IMR-90 (cell line): ENCODE measurements at regions not wholly inside any gene's neighbourhood (a gene's known extent, or its start where the extent isn't known, plus 50 kb on each side); places are given as distances from the start of the nearest gene placed in this dataset.

Source experiments
- ATAC-seq: fragments of 200-7000 bp; cut with Tn5 transposase; 2 replicates; pipeline ENCODE4 v1.9.1; 2020; ENCODE audit warnings: low read depth, mild to moderate bottlenecking, moderate library complexity
- BruUV-seq: library from RNA; stranded (reverse); fragments of 400-500 nt; replicated peaks from 2 replicates; lab custom pipeline; 2021; lab: Mats Ljungman, UMichigan
- CTCF ChIA-PET: fragments of 300-600 bp; formaldehyde crosslinking; extraction: SDS; loops from one replicate; lab custom pipeline; 2021; ENCODE audit warnings: antibody characterized with exemption; lab: Yijun Ruan, JAX
- POLR2A ChIA-PET: fragments of 300-600 bp; sonication (Branson Sonifier 250); formaldehyde crosslinking; loops from one replicate; lab custom pipeline; 2022; ENCODE audit warnings: antibody characterized with exemption; ENCODE audit not compliant: unreplicated experiment; lab: Charles Lee
- DNase-seq: peaks from one replicate; pipeline ENCODE4 v3.0.0; 2013
- H2AFZ ChIP-seq: replicated peaks from 2 replicates; pipeline ENCODE3; 2013; ENCODE audit warnings: low read length, mild to moderate bottlenecking; ENCODE audit not compliant: poor library complexity
- H2AK5ac ChIP-seq: 2 replicates; pipeline ENCODE4 v1.6.1; 2013; ENCODE audit warnings: low read depth, low read length, inconsistent platforms
- H2AK9ac ChIP-seq: replicated peaks from 2 replicates; pipeline ENCODE3; 2013; ENCODE audit warnings: mild to moderate bottlenecking, low read depth, low read length, moderate library complexity; ENCODE audit not compliant: poor library complexity
- H2BK120ac ChIP-seq: 2 replicates; pipeline ENCODE4 v1.6.1; 2013; ENCODE audit warnings: low read depth, low read length, inconsistent platforms
- H2BK15ac ChIP-seq: 3 replicates; pipeline ENCODE4 v1.6.1; 2013; ENCODE audit warnings: low read depth, low read length, inconsistent platforms
- H2BK20ac ChIP-seq: 2 replicates; pipeline ENCODE4 v1.6.1; 2013; ENCODE audit warnings: low read depth, mild to moderate bottlenecking, inconsistent platforms, low read length, moderate library complexity
- H2BK5ac ChIP-seq: 2 replicates; pipeline ENCODE4 v1.6.1; 2013; ENCODE audit warnings: mild to moderate bottlenecking, low read depth, low read length, inconsistent platforms; ENCODE audit not compliant: poor library complexity, severe bottlenecking
- H3K14ac ChIP-seq: replicated peaks from 2 replicates; pipeline ENCODE4 v1.6.1; 2013; ENCODE audit warnings: low read depth, low read length, inconsistent platforms
- H3K18ac ChIP-seq: 2 replicates; pipeline ENCODE4 v1.6.1; 2013; ENCODE audit warnings: low read depth, low read length, control low read depth
- H3K23ac ChIP-seq: 2 replicates; pipeline ENCODE4 v1.6.1; 2013; ENCODE audit warnings: low read depth, low read length, inconsistent platforms
- H3K27ac ChIP-seq: 2 replicates; pipeline ENCODE4 v1.5.1; 2013; ENCODE audit warnings: mild to moderate bottlenecking, control low read depth, low read length; ENCODE audit not compliant: insufficient read depth
- H3K27me3 ChIP-seq: 2 replicates; pipeline ENCODE4 v1.6.1; 2013; ENCODE audit warnings: low read length; ENCODE audit not compliant: control insufficient read depth, insufficient read depth
- H3K36me3 ChIP-seq: 2 replicates; pipeline ENCODE4 v1.6.1; 2013; ENCODE audit warnings: low read length, mixed read lengths; ENCODE audit not compliant: control insufficient read depth, insufficient read depth
- H3K4ac ChIP-seq: 2 replicates; pipeline ENCODE4 v1.6.1; 2013; ENCODE audit warnings: low read depth, low read length, inconsistent platforms
- H3K4me1 ChIP-seq: 2 replicates; pipeline ENCODE4 v1.6.1; 2013; ENCODE audit warnings: low read length, mixed read lengths; ENCODE audit not compliant: control insufficient read depth, insufficient read depth
- H3K4me2 ChIP-seq: 2 replicates; pipeline ENCODE4 v1.6.1; 2013; ENCODE audit warnings: low read depth, mild to moderate bottlenecking, control low read depth, low read length, moderate library complexity
- H3K4me3 ChIP-seq: 2 replicates; pipeline ENCODE4 v1.5.1; 2013; ENCODE audit warnings: low read depth, mild to moderate bottlenecking, control low read depth, low read length, moderate library complexity; ENCODE audit not compliant: insufficient read depth
- H3K56ac ChIP-seq: 2 replicates; pipeline ENCODE4 v1.6.1; 2013; ENCODE audit warnings: low read length, inconsistent platforms; ENCODE audit not compliant: insufficient read depth; ENCODE audit errors: extremely low read depth
- H3K79me1 ChIP-seq, 2 experiments: 2 replicates each; pipeline ENCODE4 v1.6.1; 2013; ENCODE audit warnings: low read length in 2 of 2, inconsistent platforms in 1 of 2, low read depth in 1 of 2
- H3K9ac ChIP-seq: 2 replicates; pipeline ENCODE4 v1.6.1; 2013; ENCODE audit warnings: low read depth, low read length, control low read depth
- H3K9me1 ChIP-seq: 2 replicates; pipeline ENCODE4 v1.6.1; 2013; ENCODE audit warnings: low read length, inconsistent platforms; ENCODE audit not compliant: insufficient read depth
- H3K9me3 ChIP-seq: 2 replicates; pipeline ENCODE4 v1.6.1; 2013; ENCODE audit warnings: low read length; ENCODE audit not compliant: control insufficient read depth, insufficient read depth
- H4K20me1 ChIP-seq: 2 replicates; pipeline ENCODE4 v1.6.1; 2013; ENCODE audit warnings: low read length, inconsistent platforms; ENCODE audit not compliant: insufficient read depth
- H4K5ac ChIP-seq: 2 replicates; pipeline ENCODE4 v1.6.1; 2013; ENCODE audit warnings: mild to moderate bottlenecking, low read depth, low read length, control low read depth
- H4K8ac ChIP-seq, 2 experiments: 2 replicates each; pipeline ENCODE4 v1.6.1; 2013; ENCODE audit warnings: low read depth in 2 of 2, low read length in 2 of 2, control low read depth in 1 of 2, inconsistent platforms in 1 of 2
- H4K91ac ChIP-seq: 2 replicates; pipeline ENCODE4 v1.6.1; 2013; ENCODE audit warnings: low read depth, low read length, inconsistent platforms; ENCODE audit not compliant: insufficient read depth
- BHLHE40 ChIP-seq: fragments of 150-350 bp; IDR thresholded peaks from 2 replicates; pipeline ENCODE4 v1.6.1; 2016; ENCODE audit warnings: mild to moderate bottlenecking, low read depth, low read length
- CEBPB ChIP-seq: IDR thresholded peaks from 2 replicates; pipeline ENCODE4 v1.6.1; 2012; ENCODE audit warnings: low read depth, low read length, improper control_type of control experiment
- CHD1 ChIP-seq: IDR thresholded peaks from 2 replicates; pipeline ENCODE4 v1.6.1; 2012; ENCODE audit warnings: low read depth, low read length, improper control_type of control experiment
- FOS ChIP-seq: fragments of 150-350 bp; IDR thresholded peaks from 2 replicates; pipeline ENCODE4 v1.6.1; 2016; ENCODE audit warnings: low read depth, low read length
- MAFK ChIP-seq: IDR thresholded peaks from 2 replicates; pipeline ENCODE4 v1.6.1; 2012; ENCODE audit warnings: low read depth, low read length, improper control_type of control experiment
- MAZ ChIP-seq: IDR thresholded peaks from 2 replicates; pipeline ENCODE4 v1.6.1; 2012; ENCODE audit warnings: low read depth, mild to moderate bottlenecking, low read length, improper control_type of control experiment, moderate library complexity, borderline replicate concordance
- MXI1 ChIP-seq: IDR thresholded peaks from 2 replicates; pipeline ENCODE4 v1.6.1; 2012; ENCODE audit warnings: low read depth, mild to moderate bottlenecking, low read length, moderate library complexity, borderline replicate concordance
- NFE2L2 ChIP-seq: fragments of 150-350 bp; IDR thresholded peaks from 2 replicates; pipeline ENCODE4 v1.6.1; 2016; ENCODE audit warnings: low read depth, mild to moderate bottlenecking, low read length
- POLR2A ChIP-seq: IDR thresholded peaks from 2 replicates; pipeline ENCODE4 v1.6.1; 2012; ENCODE audit warnings: mild to moderate bottlenecking, low read depth, low read length
- RAD21 ChIP-seq: IDR thresholded peaks from 2 replicates; pipeline ENCODE4 v1.6.1; 2012; ENCODE audit warnings: low read length, improper control_type of control experiment
- RCOR1 ChIP-seq: IDR thresholded peaks from 2 replicates; pipeline ENCODE4 v1.6.1; 2012; ENCODE audit warnings: mild to moderate bottlenecking, low read length, improper control_type of control experiment; ENCODE audit not compliant: insufficient replicate concordance
- RFX5 ChIP-seq: IDR thresholded peaks from 2 replicates; pipeline ENCODE4 v1.8.0; 2012; ENCODE audit warnings: low read depth, mild to moderate bottlenecking, low read length, moderate library complexity
- SMC3 ChIP-seq: fragments of 150-350 bp; IDR thresholded peaks from 2 replicates; pipeline ENCODE4 v1.6.1; 2016; ENCODE audit warnings: low read depth, mild to moderate bottlenecking, antibody characterized with exemption, low read length, moderate library complexity
- WGBS, 2 experiments: methylation state at CpG; one replicate each; pipeline versions ENCODE4 v1.1.5 to v1.1.7; 2013; ENCODE audit warnings: missing lambda C conversion rate in 2 of 2; ENCODE audit not compliant: insufficient read length in 1 of 2; ENCODE audit errors: extremely low coverage in 2 of 2; 5-methylcytosine and 5-hydroxymethylcytosine counted together
- dilution Hi-C: fragments of 300-500 bp; cut with HindIII; formaldehyde crosslinking; loops from one replicate; pipeline ENCODE4 v1.14.3; 2018; ENCODE audit warnings: low sequenced_read_pairs; ENCODE audit not compliant: unreplicated experiment
- in situ Hi-C: fragments of 300-500 bp; cut with MboI; formaldehyde crosslinking; loops from 3 replicates; pipeline ENCODE4 v1.14.3; 2019; ENCODE audit warnings: low sequenced_read_pairs, inconsistent platforms, mixed read lengths
- intact Hi-C: fragments of 100-400 bp; cut with micrococcal nuclease; formaldehyde crosslinking; loops from 2 replicates; pipeline ENCODE4 v1.10.0; 2022
- TF ChIP-seq, protein P1 (sequence below): fragments of 150-350 bp; IDR thresholded peaks from 2 replicates; pipeline ENCODE4 v1.6.1; 2017; ENCODE audit warnings: mild to moderate bottlenecking, antibody characterized with exemption, low read length, low read depth
- TF ChIP-seq, protein P2 (sequence below): fragments of 150-350 bp; IDR thresholded peaks from 2 replicates; pipeline ENCODE4 v1.6.1; 2016; ENCODE audit warnings: low read depth, mild to moderate bottlenecking, low read length, moderate library complexity, borderline replicate concordance
- TF ChIP-seq, protein P3 (sequence below): conservative IDR thresholded peaks from 2 replicates; pipeline ENCODE4 v1.5.1; 2012; ENCODE audit warnings: mild to moderate bottlenecking, low read depth, low read length, improper control_type of control experiment

DNA sequence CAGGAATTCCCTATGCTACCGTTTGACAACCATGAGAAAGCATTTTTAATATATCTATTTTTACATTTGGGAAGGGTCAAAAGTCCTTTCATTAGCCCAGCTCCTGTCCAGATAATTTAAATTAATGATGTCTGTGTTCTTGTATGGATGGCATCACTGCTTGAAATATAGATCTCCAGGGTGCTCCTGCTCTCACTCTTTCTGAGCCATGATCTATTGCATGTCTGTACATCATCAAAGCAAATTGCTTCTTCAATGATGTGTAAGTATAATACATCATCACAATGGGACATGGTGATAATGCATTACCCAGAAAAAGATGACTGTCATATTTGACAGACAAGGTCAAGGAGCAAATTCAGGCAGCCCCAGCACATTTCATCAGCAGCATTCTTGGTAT lies 223.6 kb upstream of the CNTN6 start:
- H4K20me1 ChIP-seq: no peaks in the 10 kb centered on the region
- no peak overlapping the region for H3K23ac ChIP-seq
- H3K9me3 ChIP-seq: no peaks in the 10 kb centered on the region; the same call in 1 of the 2 replicates
- CTCF ChIA-PET: no interaction called here
- H3K9ac ChIP-seq: no peak overlapping the region
- no peak overlapping the region for H3K4me3 ChIP-seq
- no peak for DNase-seq
- POLR2A ChIA-PET: no interaction called here
- no peak overlapping the region for H2AFZ ChIP-seq
- H2AK9ac ChIP-seq: no peak overlapping the region
- no peaks in the 10 kb centered on the region for H3K36me3 ChIP-seq
- H2BK20ac ChIP-seq: no peak overlapping the region
- no peak overlapping the region for H3K4me2 ChIP-seq
- no peak overlapping the region for H2BK5ac ChIP-seq
- no peaks in the 10 kb centered on the region for H3K9me1 ChIP-seq
- no peak overlapping the region for H3K27ac ChIP-seq
- H3K4ac ChIP-seq: no peak overlapping the region
- ATAC-seq: no peak
- BruUV-seq: no TSS peak
- dilution Hi-C loops: no loop called here
- TF ChIP-seq CHD1: no peak
- TF ChIP-seq, protein P1, sequence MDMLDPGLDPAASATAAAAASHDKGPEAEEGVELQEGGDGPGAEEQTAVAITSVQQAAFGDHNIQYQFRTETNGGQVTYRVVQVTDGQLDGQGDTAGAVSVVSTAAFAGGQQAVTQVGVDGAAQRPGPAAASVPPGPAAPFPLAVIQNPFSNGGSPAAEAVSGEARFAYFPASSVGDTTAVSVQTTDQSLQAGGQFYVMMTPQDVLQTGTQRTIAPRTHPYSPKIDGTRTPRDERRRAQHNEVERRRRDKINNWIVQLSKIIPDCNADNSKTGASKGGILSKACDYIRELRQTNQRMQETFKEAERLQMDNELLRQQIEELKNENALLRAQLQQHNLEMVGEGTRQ: no peak
- TF ChIP-seq, protein P2, sequence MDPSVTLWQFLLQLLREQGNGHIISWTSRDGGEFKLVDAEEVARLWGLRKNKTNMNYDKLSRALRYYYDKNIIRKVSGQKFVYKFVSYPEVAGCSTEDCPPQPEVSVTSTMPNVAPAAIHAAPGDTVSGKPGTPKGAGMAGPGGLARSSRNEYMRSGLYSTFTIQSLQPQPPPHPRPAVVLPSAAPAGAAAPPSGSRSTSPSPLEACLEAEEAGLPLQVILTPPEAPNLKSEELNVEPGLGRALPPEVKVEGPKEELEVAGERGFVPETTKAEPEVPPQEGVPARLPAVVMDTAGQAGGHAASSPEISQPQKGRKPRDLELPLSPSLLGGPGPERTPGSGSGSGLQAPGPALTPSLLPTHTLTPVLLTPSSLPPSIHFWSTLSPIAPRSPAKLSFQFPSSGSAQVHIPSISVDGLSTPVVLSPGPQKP: no peak
- TF ChIP-seq MAZ: no peak
- TF ChIP-seq CEBPB: no peak
- TF ChIP-seq MXI1: no peak
- no peak for TF ChIP-seq SMC3
- TF ChIP-seq MAFK: no peak
- TF ChIP-seq RAD21: no peak
- no peak for TF ChIP-seq FOS
- TF ChIP-seq, protein P3, sequence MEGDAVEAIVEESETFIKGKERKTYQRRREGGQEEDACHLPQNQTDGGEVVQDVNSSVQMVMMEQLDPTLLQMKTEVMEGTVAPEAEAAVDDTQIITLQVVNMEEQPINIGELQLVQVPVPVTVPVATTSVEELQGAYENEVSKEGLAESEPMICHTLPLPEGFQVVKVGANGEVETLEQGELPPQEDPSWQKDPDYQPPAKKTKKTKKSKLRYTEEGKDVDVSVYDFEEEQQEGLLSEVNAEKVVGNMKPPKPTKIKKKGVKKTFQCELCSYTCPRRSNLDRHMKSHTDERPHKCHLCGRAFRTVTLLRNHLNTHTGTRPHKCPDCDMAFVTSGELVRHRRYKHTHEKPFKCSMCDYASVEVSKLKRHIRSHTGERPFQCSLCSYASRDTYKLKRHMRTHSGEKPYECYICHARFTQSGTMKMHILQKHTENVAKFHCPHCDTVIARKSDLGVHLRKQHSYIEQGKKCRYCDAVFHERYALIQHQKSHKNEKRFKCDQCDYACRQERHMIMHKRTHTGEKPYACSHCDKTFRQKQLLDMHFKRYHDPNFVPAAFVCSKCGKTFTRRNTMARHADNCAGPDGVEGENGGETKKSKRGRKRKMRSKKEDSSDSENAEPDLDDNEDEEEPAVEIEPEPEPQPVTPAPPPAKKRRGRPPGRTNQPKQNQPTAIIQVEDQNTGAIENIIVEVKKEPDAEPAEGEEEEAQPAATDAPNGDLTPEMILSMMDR: no peak
- no peak for TF ChIP-seq POLR2A
- TF ChIP-seq RCOR1: no peak
- no peak for TF ChIP-seq BHLHE40
- TF ChIP-seq NFE2L2: no peak
- TF ChIP-seq RFX5: no peak
- no peak overlapping the region for H2BK15ac ChIP-seq
- no peaks in the 10 kb centered on the region for H3K4me1 ChIP-seq
- no peak overlapping the region for H4K5ac ChIP-seq
- no peak overlapping the region for H2AK5ac ChIP-seq
- H3K79me1 ChIP-seq: no peaks in the 10 kb centered on the region
- no peaks in the 10 kb centered on the region for H3K27me3 ChIP-seq
- no peak overlapping the region for H2BK120ac ChIP-seq
- no peak overlapping the region for H4K91ac ChIP-seq
- H3K18ac ChIP-seq: no peak overlapping the region
- intact Hi-C loops: no loop called here
- in situ Hi-C loops: no loop called here
- no peak overlapping the region for H4K8ac ChIP-seq
- no peak overlapping the region for H3K56ac ChIP-seq
- no CpG with 5 or more reads among the region's 1 CpG for WGBS, 2 experiments
- H3K14ac ChIP-seq: no peak overlapping the region
